ENCODE measurements at regions not wholly inside any gene's neighbourhood (a gene's known extent, or its start where the extent isn't known, plus 50 kb on each side); places are given as distances from the start of the nearest gene placed in this dataset.

DNA sequence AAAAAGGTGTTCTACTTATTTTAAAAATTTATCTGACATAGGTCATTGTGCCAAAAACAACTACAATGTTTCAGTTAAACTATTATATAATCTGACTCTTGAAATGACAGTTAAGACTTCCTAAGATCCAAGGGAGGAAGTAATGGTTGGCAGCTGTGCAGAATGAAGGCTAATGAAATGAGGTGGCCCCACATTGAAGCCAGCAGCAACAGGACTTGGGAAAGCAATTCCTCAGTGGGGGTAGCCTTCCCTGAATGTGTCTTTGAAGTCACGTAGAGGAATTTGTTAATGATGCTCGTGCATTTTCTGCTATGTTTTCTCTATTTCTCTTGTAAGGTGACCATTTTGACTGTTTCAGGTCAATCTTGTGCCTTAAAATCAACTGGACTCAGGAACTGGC is 162.4 kb upstream of the DAAM1 start:
- Histone ChIP-seq H2BK120ac (replicated peaks; ENCODE audit: low read depth, low read length) (no peak overlapping the region), H3K79me2 (ENCODE audit: control insufficient read depth in 1 of 2, insufficient read depth in 2 of 2, low read length in 2 of 2) (no peaks in the 10 kb centered on the region), H2BK15ac (ENCODE audit: low read length) (no peak overlapping the region), H3K9me3 (ENCODE audit: insufficient read depth in 2 of 2, low read depth in 1 of 2, low read length in 1 of 2) (no peaks in the 10 kb centered on the region), H3K18ac (ENCODE audit: extremely low read depth, low read length) (no peak overlapping the region), H3K79me1 (ENCODE audit: low read depth, low read length) (no peaks in the 10 kb centered on the region), H4K8ac (ENCODE audit: extremely low read depth, insufficient read depth, low read length) (no peak overlapping the region), H3K4ac (replicated peaks; ENCODE audit: insufficient read length, low read depth, low read length) (no peak overlapping the region), H3K36me3 (ENCODE audit: control insufficient read depth in 2 of 4, insufficient read depth in 4 of 4, low read length in 3 of 4) (no peaks in the 10 kb centered on the region), H3K9ac (replicated peaks in 1 of 4; ENCODE audit: extremely low read depth in 1 of 4, low read depth in 3 of 4, low read length in 3 of 4) (no peak overlapping the region), H3K56ac (replicated peaks; ENCODE audit: insufficient read length, low read depth, low read length) (no peak overlapping the region), H3K4me1 (replicated peaks in 1 of 4; ENCODE audit: control insufficient read depth in 3 of 4, insufficient read depth in 4 of 4, low read length in 3 of 4) (peaks cover 0 to 4% (median 2%) of the 10 kb centered on the region in 4 experiments; a peak in 2 of 7 replicates), H3K27me3 (replicated peaks in 1 of 4; ENCODE audit: control insufficient read depth in 3 of 4, extremely low read depth in 1 of 4, insufficient read depth in 3 of 4, low read length in 3 of 4) (no peaks in the 10 kb centered on the region), H3K27ac (ENCODE audit: low read depth, low read length) (no peak overlapping the region), H2BK12ac (ENCODE audit: low read depth, low read length) (no peak overlapping the region), H3K14ac (ENCODE audit: insufficient read length) (no peak overlapping the region), H3K4me2 (ENCODE audit: insufficient read depth in 1 of 2, low read depth in 2 of 2, low read length in 2 of 2) (no peak overlapping the region), H3K4me3 (ENCODE audit: extremely low read depth in 1 of 4, insufficient read depth in 2 of 4, low read depth in 3 of 4, low read length in 4 of 4) (no peak overlapping the region), H4K5ac (ENCODE audit: insufficient read length, low read depth, low read length) (no peak overlapping the region), H2BK20ac (ENCODE audit: low read length) (no peak overlapping the region), H2AFZ (ENCODE audit: low read length) (no peak overlapping the region), H3K23ac (ENCODE audit: insufficient read length) (no peak overlapping the region), H4K20me1 (replicated peaks in 1 of 2; ENCODE audit: control insufficient read depth in 1 of 2, insufficient read depth in 2 of 2, low read length in 2 of 2) (no peaks in the 10 kb centered on the region), H2BK5ac (ENCODE audit: low read depth, low read length) (no peak overlapping the region), H2AK5ac (ENCODE audit: low read depth, low read length) (no peak overlapping the region), H4K91ac (replicated peaks; ENCODE audit: insufficient read length, low read length) (no peak overlapping the region), H3K23me2 (ENCODE audit: low read depth, low read length) (no peaks in the 10 kb centered on the region)
- FAIRE-seq (no peak), DNase-seq (ENCODE audit: low read depth in 1 of 2, low spot score in 2 of 2) (no peak)
- 72% methylated on average over 2 of the region's 2 CpGs; no CpG with 5 or more reads in 1 of the 2 experiments for WGBS, 2 experiments (ENCODE audit: extremely low coverage in 1 of 2, insufficient coverage in 1 of 2, insufficient read length in 1 of 2, insufficient replicate concordance in 2 of 2, low coverage in 1 of 2, low lambda C conversion rate in 2 of 2, missing lambda C conversion rate in 1 of 2)
- TF ChIP-seq POLR2A (IDR thresholded peaks at IDR 0.05; ENCODE audit: control extremely low read depth in 1 of 2, low read depth in 2 of 2, low read length in 2 of 2) (no peak), TEAD4 (IDR thresholded peaks at IDR 0.05; ENCODE audit: low read depth, low read length) (no peak), RNF2 (IDR thresholded peaks at IDR 0.05; ENCODE audit: borderline replicate concordance, low read depth, low read length, missing control alignments, poor library complexity, severe bottlenecking) (no peak), POU5F1 (IDR thresholded peaks at IDR 0.05; ENCODE audit: low read depth, low read length) (no peak)
- TF ChIP-seq, protein P1, sequence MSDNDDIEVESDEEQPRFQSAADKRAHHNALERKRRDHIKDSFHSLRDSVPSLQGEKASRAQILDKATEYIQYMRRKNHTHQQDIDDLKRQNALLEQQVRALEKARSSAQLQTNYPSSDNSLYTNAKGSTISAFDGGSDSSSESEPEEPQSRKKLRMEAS (IDR thresholded peaks at IDR 0.05): no peak
- CTCF ChIA-PET (ENCODE audit: partially characterized antibody): interaction anchor here (8.2 kb wide), 1 partner anchor 388 kb away, joined by 84 read pairs; the partner anchor contains the start of gene DACT1
- POLR2A ChIA-PET (ENCODE audit: partially characterized antibody): no interaction called here
